GF-D8 (cell line): ENCODE measurements at regions not wholly inside any gene's neighbourhood (a gene's known extent, or its start where the extent isn't known, plus 50 kb on each side); places are given as distances from the start of the nearest gene placed in this dataset.

Source experiments
- DNase-seq: peaks from one replicate; lab custom pipeline; 2025; lab: John Stamatoyannopoulos, UW

DNA sequence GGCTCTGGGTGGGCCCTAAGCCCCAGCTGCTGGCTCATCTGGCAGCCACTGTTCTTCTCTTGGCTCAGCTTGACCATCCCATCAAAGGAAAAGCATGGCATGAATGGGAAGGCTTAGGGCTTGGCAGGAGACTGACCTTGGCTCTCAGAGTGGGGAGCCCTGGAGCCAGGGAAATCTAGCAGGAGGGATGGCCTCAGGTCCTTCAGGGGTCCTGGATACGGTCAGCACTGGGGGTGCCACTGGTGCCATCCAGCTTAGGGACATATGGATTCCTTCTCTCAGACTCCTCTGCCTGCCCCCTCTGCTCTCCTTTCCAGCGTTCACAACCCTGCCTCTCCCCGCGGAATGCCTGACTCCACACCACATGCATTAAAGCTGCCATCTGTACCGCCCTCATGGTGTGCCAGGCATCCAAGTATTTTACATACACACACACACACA is 165.5 kb upstream of the HAAO start:
- DNase-seq: no peak

GRCh38 chr2:42957109-42957860 is 164.9 kb upstream of the HAAO start:
- DNase-seq: peak; percentile 84

DNA sequence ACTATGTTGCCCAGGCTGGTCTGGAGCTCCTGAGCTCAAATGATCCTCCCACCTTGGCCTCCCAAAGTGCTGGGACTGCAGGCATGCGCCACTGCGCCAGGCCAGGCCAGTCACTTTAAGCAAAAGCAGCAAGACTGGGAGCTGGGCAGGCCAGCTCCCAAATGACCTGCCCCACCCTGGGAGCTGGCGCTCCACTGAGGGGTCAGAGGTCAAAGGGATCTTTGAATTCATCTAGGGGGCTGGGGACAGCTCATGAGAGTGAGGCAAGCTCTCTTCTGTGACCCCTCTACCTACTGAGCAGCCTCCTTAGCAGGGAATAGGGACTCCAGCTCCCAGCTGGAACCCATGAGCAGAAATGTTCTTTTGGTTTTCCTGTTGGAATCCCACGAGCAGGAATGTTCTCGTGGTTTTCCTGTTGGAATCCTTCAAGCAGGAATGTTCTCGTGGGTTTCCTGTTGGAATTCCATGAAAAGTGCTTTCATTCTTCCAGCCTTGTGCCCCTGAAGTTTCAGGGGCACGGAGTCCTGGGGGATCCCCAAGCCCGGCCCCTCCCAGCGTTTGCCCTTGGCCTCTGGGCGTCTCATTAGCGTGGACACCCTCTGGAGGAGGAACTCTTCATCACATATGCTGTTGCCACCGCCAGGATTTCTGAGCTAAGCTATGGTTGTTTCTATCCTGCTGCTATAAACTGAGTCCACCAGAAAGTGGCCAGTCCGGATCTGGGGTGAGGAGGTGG is 162.0 kb upstream of the HAAO start:
- DNase-seq: no peak

DNA sequence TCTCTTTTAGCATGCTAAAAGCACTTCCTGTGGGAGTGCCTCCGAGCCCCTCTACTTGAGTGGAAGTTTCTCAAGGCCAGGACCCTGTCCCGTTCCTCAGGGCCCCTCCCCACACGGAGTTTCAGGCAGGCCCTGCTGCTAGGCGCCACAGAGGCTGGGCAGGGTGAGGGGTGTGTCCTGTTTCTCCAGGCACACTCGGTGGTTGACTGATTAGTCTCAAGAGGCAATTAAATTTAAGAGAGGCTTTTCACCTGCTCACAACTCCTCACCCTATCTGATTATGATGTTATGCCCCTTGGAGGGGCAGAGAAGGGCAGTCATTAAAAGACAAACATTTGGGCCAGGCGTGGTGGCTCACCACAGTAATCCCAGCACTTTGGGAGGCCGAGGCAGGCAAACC is 160.8 kb upstream of the HAAO start:
- no peak for DNase-seq

- no peak for DNase-seq
These were observed 159.0 kb upstream of the HAAO start for GRCh38 chr2:42951263-42951938.

DNA sequence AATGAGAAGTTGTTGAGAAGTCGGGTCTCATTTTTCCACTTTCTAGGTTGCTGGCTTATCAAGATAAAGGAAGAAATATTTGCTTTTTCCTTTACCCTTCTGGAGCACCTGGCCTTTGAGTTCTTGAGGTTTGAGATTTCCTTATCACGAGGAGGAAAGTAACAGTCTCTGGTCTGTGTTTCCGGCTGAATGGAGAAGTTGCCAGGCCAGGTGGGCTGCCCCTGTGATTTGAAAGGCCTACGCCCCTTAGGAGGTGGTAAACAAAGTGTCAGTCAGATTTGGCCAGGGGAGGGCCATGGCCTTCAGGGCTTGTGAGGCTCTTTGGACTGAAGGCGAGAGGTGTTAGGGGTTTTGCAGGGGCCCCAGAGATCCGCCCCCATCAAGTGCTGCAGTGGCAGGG is 156.7 kb upstream of the HAAO start:
- peak; percentile 98 for DNase-seq

- no peak for DNase-seq
These were observed 155.6 kb upstream of the HAAO start for GRCh38 chr2:42947809-42948600.

DNA sequence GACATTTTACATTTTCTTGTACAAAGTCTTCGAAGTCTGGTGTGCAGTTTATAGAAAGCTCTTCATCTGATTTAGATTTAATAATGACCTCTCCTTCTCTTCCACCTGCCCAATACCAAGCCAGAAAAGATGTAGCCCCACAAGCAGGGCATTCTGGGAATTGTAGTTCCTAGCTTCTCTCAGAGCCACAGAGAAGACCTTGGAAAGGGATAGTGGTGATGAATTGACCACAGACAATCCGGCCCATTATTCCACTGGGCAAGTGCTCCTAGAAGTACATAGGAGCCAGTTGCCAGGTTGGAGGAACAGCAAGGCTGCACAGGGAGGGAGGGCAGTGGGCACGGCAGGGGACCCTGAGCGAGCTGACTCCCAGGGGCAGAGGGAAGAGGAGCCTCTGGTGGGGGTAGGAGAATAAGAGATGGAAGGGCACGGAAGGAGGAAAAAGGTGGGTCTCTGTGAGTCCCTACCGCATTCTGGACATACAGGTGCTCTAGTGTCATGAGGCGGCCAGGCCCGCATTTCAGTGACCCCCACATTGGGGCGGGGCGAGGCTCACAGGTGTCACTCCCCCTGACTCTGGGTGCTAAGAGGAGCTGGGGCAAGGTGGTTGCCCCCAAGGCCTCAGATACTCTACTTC is 152.5 kb upstream of the HAAO start:
- no peak for DNase-seq

DNA sequence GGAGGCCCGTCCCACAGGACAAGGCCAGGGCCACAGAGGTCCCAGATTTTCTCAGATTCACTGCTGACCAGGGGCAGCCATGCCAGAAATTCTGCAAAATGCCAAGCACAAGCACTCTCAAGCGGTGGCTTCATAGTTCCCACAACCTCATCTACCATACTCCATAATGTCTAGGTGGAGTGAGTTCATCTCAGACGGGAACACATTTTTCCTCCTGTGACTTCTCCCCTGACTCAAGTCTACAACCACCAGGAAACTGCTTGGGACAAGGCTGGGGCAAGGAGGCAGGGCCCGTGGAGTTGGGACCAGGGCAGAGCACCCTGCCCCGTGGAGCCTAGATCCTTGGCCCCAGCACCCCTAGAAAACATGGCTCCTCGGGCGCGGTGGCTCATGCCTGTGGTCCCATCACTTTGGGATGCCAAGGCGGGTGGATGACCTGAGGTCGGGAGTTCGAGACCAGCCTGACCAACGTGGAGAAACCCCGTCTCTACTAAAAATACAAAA is 150.7 kb upstream of the HAAO start:
- DNase-seq: no peak

DNA sequence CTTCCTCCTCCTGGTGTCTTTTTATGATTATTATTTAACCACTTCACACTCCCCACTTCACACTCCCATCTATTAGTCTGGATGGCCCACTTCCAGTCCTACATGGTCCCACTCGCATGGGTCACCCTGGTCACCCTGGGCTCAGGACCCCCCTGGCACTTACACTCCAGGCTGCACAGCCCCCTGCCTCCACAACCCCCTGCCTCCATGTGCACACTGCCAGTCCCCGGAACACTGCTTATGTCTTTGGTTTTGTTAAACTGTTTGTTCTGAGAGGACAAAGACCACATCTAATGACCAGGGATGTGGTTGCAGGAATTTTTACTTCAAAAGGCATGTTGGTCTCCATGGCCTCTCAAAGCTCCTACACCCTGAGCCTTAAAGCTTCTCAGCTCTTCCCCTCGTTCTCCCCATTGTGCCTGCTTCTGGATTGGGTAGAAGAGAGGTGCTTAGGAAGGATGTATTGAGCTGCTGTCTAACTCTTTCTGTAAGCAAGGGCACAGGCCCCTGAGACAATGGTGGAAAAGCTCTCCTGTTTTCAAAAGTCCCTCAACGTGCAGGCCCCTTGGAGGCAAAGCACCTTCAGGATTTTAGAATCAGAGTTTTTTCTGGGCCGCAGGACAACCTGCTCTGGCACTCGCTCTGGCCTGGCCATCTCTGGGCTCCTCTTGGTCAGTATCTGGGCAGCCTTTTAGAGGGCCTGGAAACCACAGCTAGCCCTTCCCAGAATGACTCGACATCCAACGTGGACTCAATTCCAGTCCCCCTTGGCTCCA is 150.0 kb upstream of the HAAO start:
- no peak for DNase-seq

- DNase-seq: no peak
These were observed 149.3 kb upstream of the HAAO start for GRCh38 chr2:42941633-42942176.

DNA sequence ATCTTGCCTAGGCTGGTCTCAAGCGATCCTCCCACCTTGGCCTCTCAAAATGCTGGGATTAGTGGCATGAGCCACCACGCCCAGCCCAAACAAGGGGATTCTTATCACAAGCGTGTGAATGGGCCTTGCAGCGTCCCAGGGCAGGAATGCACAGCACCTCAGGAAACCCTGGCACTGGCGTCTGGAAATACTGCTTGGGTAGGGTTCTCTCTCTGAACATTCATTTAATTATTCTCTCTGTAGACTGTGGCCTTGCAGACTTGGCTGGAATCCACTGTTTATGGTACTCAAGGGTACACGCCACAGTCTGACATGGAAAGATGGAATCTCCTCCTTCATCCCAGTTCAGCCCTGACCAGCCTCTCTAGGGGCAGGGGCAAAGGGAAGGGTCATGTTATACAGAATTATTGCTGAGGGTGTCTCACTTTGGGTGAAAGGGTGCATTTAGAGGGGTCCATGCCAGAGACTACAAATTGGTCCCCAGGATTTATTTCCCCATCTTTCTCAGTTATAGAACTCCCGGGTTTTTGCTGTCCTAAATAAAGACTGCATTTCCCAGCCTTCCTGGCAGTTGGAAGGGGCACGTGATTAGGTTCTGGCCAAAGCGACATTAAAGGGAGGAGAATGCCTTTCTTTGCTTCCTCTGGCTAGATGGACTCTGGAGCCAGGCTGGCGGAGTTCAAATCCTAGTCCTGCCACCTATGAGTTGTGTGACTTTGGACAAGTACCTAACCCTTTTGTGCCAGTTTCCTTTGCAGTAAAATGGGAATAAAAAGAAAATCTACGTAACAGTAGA is 147.2 kb upstream of the HAAO start:
- DNase-seq: no peak

DNA sequence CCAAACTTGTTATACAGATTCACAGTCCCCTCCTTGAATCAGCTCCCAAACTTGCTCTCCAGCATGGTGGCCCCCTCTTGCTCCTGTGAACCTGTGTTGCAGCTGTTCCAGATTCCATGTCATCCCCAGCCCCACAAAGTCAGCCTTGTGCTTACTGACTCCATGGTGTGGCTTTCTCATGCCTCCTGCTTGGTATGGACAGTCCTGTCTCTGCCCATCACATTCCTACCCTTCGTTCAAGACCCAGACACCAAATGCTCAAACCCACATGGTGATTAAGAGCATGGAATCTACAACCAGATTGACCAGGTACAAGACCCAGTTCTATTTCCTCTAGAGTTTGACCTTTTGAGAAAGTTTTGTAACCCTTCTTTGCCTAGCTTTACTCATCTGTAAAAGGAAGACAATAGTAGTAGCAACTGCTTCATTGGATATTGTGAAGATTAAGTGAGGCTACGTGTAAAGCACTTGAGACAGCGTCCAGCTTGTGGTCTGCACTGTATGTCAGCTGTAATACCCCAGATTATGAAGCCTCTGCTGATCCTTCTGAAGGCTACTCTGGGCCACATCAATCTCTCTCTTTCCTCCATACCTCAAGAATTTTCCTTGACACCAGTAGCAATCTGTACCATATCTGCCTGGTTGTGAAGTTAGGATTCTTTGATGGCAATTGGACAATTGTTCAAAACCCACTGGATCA is 146.4 kb upstream of the HAAO start:
- DNase-seq: no peak

DNA sequence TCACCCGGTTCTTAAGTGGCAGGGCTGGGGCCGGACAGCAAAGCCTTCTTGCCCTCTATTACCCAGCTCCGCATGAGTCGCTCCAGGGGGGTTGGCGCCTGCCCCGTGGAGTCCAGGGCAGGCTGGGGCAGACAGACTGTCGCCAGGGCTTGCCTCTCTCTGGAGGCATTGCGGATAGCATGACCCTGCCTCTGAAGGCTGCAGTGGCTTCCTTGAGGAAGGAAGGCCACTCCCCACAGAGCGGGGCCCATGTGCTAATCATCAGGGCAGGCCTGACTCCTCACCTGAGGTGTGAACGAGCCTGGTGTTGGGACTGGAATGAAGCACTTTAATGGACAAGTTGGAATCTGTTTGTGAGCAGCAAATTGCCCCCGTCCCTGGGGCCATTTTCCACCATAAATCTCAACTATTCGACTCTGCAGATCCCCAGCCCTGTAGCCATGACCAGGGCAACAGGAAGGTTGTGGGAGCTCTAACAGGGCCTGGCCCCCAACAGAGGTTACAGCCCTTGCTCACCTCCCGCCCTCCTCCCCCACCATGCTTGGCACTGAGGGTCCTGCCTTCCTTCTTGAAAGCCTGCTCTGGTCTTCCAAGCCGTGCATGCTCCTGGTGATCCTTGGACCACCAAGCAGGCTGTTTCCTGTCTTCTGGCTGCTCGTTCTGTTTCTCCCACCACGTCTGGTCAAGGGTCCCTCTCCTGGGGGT is 144.9 kb upstream of the HAAO start:
- no peak for DNase-seq

DNA sequence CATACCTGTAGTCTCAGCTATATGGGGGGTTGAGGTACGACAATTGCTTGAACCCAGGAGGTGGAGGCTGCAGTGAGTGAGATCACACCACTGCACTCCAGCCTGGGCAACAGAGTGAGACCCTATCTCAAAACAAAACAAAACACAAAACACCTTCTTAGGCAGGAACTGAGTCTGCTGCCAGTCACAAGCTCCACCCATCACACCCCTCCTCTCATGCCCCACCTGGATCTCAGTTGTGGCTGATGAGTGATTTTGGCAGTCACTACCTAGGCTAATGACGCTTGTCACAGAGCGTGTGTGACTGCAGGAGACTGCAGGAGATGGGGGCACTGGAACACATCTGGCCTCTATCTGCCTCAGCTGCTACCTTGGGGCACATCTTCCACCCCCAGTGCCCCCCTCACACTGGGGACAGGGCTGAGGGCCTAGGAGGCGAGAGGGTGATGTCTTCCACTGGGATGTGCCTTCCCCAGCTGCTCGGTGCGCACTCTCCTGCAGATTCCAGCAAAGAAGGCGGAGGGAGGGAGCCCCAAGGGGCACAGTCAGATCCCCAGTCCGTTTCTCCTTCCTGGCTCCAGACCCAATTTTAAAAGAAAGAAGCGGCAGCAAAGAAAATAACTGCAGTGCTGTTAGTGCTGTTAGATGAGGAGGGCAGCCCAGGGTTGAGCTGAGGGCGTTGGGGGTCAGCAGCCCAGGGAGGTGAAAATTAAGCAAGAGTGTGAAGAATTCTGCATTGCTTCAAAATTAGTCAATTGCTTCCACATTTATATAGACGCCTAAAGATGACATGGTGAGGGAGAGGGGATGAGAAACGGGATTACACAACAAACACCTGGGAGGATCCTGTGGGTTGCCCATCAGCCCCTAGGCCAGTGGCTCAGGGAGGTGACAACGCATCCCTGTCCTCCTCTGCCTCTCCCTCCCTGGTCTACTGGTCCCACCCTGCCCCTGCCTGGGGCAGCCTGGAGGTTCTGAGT is 143.6 kb upstream of the HAAO start:
- no peak for DNase-seq

- DNase-seq: no peak
These were observed 142.3 kb upstream of the HAAO start for GRCh38 chr2:42934580-42935186.

GRCh38 chr2:42933824-42934254 is 141.5 kb upstream of the HAAO start:
- DNase-seq: peak; percentile 62
